Parathyroid adenoma (tissue), 2 donors: ENCODE measurements at regions not wholly inside any gene's neighbourhood (a gene's known extent, or its start where the extent isn't known, plus 50 kb on each side); places are given as distances from the start of the nearest gene placed in this dataset.

ENCODE experiments used
- H2AFZ ChIP-seq: fragments of 300-600 bp; sonication (generic); one replicate; pipeline ENCODE4 v1.7.0; 2017; ENCODE audit warnings: antibody characterized with exemption, mild to moderate bottlenecking
- H3K27ac ChIP-seq: fragments of 300-600 bp; sonication (generic); one replicate; pipeline ENCODE4 v1.7.0; 2017
- H3K27me3 ChIP-seq: fragments of 300-600 bp; sonication (generic); one replicate; pipeline ENCODE4 v1.7.0; 2017; ENCODE audit warnings: low read length; ENCODE audit not compliant: control insufficient read depth, insufficient read depth
- H3K36me3 ChIP-seq: fragments of 300-600 bp; sonication (generic); one replicate; pipeline ENCODE4 v1.7.0; 2017; ENCODE audit warnings: low read length; ENCODE audit not compliant: control insufficient read depth, insufficient read depth
- H3K4me1 ChIP-seq: fragments of 300-600 bp; sonication (generic); one replicate; pipeline ENCODE4 v1.7.0; 2017; ENCODE audit warnings: control low read depth
- H3K4me2 ChIP-seq: fragments of 300-600 bp; sonication (generic); one replicate; pipeline ENCODE4 v1.7.0; 2017; ENCODE audit warnings: low read length
- H3K4me3 ChIP-seq: fragments of 300-600 bp; sonication (generic); one replicate; pipeline ENCODE4 v1.7.0; 2017; ENCODE audit warnings: low read depth, low read length
- H3K79me2 ChIP-seq: fragments of 300-600 bp; sonication (generic); one replicate; pipeline ENCODE4 v1.7.0; 2017; ENCODE audit warnings: control low read depth
- H3K9ac ChIP-seq: fragments of 300-600 bp; sonication (generic); one replicate; pipeline ENCODE4 v1.7.0; 2017; ENCODE audit warnings: mild to moderate bottlenecking
- H3K9me3 ChIP-seq: fragments of 300-600 bp; sonication (generic); one replicate; pipeline ENCODE4 v1.7.0; 2017; ENCODE audit warnings: low read length; ENCODE audit not compliant: control insufficient read depth
- TF ChIP-seq, protein P1 (sequence below): fragments of 300-600 bp; sonication (generic); IDR thresholded peaks from one replicate; pipeline ENCODE4 v1.7.0; 2017; ENCODE audit warnings: antibody characterized with exemption, mild to moderate bottlenecking
- donor health status: primary hyperparathyroidism.

DNA sequence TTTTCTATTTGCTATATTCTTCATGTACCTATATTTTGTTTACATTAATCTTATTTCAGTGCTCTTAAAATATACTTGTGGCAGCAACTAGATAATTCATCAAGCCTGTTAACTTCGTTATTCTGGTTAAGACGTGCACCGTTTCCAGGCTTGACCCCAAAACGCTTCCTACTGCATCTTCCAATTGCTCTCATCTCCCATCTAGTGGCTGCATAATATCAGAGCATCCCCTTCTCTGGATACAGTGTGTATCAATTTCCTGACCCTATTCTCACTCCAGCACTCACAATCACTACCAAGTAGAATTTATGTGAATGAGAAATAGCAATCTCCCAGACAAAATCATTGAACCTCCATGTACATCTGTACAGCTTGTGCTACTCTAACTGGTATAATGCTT is 1280.3 kb upstream of the B3GALT2 start:
- Histone ChIP-seq H3K36me3 (no peaks in the 10 kb centered on the region), H3K9me3 (no peaks in the 10 kb centered on the region), H3K27ac (no peak overlapping the region), H3K9ac (no peak overlapping the region), H2AFZ (no peak overlapping the region), H3K27me3 (no peaks in the 10 kb centered on the region), H3K4me3 (no peak overlapping the region), H3K4me2 (no peak overlapping the region), H3K79me2 (no peaks in the 10 kb centered on the region), H3K4me1 (no peaks in the 10 kb centered on the region)
- TF ChIP-seq, protein P1, sequence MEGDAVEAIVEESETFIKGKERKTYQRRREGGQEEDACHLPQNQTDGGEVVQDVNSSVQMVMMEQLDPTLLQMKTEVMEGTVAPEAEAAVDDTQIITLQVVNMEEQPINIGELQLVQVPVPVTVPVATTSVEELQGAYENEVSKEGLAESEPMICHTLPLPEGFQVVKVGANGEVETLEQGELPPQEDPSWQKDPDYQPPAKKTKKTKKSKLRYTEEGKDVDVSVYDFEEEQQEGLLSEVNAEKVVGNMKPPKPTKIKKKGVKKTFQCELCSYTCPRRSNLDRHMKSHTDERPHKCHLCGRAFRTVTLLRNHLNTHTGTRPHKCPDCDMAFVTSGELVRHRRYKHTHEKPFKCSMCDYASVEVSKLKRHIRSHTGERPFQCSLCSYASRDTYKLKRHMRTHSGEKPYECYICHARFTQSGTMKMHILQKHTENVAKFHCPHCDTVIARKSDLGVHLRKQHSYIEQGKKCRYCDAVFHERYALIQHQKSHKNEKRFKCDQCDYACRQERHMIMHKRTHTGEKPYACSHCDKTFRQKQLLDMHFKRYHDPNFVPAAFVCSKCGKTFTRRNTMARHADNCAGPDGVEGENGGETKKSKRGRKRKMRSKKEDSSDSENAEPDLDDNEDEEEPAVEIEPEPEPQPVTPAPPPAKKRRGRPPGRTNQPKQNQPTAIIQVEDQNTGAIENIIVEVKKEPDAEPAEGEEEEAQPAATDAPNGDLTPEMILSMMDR: no peak

DNA sequence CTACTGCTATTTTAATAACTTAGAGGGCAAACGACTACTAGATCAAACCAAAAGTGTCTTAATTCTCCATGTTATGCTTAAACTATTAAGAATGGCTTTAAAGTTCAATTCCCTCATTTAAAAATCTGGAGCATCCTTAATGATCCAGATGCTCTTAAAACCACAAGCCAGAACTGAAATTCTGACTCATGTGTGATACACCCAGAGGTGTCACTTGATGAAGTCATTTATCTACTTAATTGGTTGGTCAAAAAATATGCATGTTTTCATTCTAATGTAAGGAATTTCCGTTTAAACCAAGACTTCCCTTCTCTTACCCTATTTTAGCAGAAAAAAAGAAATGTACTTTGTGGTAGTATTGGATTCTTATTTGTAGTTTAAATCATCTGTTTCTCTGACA is 1261.2 kb upstream of the B3GALT2 start:
- TF ChIP-seq, protein P1: no peak
- Histone ChIP-seq H3K9me3 (no peaks in the 10 kb centered on the region), H3K79me2 (no peaks in the 10 kb centered on the region), H3K9ac (no peak overlapping the region), H3K4me1 (no peaks in the 10 kb centered on the region), H3K27me3 (no peaks in the 10 kb centered on the region), H3K4me3 (no peak overlapping the region), H2AFZ (no peak overlapping the region), H3K4me2 (no peak overlapping the region), H3K36me3 (no peaks in the 10 kb centered on the region), H3K27ac (no peak overlapping the region)

DNA sequence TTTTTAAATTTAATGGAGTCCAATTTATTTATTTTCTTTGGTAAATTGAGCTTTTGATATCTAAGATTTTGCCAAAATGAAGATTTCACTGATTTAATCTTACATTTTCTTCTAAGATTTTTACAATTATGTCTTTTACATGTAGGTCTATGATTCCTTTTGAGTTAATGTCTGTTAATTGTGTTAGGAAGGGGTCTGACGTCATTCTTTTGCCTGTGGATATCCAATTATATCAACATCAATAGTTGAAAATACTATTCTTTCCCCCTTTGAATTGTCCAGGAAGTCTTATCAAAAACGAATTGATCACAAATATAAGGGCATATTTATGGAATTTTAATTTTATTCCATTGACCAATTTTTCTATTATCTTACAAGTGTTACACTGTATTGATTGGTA is 1258.8 kb upstream of the B3GALT2 start:
- H3K9ac ChIP-seq: no peak overlapping the region
- TF ChIP-seq, protein P1: no peak
- no peaks in the 10 kb centered on the region for H3K4me1 ChIP-seq
- no peaks in the 10 kb centered on the region for H3K27me3 ChIP-seq
- H3K4me2 ChIP-seq: no peak overlapping the region
- no peak overlapping the region for H3K4me3 ChIP-seq
- H2AFZ ChIP-seq: no peak overlapping the region
- no peaks in the 10 kb centered on the region for H3K9me3 ChIP-seq
- H3K27ac ChIP-seq: no peak overlapping the region
- no peaks in the 10 kb centered on the region for H3K36me3 ChIP-seq
- H3K79me2 ChIP-seq: no peaks in the 10 kb centered on the region

DNA sequence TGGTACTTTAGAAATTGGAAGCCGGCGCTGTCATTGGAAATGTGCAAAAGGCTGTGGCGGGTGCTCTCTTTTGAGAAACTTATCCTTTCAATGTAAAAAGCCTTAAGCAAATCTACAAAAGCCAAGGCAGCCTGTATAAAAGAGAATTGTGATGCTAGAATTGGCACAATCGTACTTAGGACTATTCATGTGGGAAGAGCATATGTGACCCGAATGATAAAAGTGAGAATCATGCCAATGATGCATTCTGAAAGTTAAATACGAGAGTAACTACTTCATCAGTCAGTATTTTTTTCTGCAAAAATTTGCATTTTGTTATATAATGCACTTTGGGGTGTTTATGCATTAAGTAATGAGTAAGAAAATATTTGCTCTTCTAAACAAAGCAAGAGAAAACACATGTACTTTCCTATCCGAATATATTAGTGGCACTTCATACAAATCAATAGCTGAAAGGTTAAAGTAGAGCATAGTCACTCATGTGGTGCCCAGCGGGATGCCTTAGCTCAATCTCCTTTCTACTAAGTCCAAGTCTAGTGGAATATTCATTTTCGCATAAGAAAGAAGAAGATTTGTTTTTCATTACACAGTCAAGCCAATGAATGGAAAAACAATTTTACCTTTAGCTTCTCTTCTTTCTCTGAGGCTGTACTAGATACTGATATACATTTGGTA is 1256.6 kb upstream of the B3GALT2 start:
- H3K27ac ChIP-seq: no peak overlapping the region
- H3K4me3 ChIP-seq: no peak overlapping the region
- H3K9me3 ChIP-seq: no peaks in the 10 kb centered on the region
- TF ChIP-seq, protein P1: no peak
- H2AFZ ChIP-seq: no peak overlapping the region
- H3K9ac ChIP-seq: no peak overlapping the region
- no peaks in the 10 kb centered on the region for H3K36me3 ChIP-seq
- no peaks in the 10 kb centered on the region for H3K4me1 ChIP-seq
- H3K4me2 ChIP-seq: no peak overlapping the region
- H3K27me3 ChIP-seq: no peaks in the 10 kb centered on the region
- no peaks in the 10 kb centered on the region for H3K79me2 ChIP-seq

DNA sequence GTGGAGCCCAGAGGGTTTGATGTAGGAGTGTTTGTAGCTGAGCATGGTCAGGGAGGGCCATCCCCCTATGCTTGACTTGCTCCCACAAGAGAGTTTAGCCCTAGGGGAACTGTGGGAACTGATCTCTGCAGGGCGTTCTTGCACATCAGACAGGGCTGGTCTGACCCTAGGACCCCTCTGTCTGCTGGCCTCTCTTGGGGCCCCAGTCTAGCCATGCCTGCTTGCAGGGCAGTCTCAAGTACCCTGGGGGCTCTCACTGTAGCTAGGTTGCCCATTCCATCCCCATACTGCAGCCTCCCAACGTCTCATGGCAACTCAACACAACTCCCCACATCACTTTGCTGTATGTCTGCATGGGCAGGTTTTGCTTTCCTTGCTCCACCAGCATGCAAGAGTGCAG is 1250.7 kb upstream of the B3GALT2 start:
- H3K4me1 ChIP-seq: no peaks in the 10 kb centered on the region
- H3K9ac ChIP-seq: no peak overlapping the region
- no peak overlapping the region for H3K4me2 ChIP-seq
- H2AFZ ChIP-seq: no peak overlapping the region
- no peaks in the 10 kb centered on the region for H3K36me3 ChIP-seq
- no peak overlapping the region for H3K27ac ChIP-seq
- H3K4me3 ChIP-seq: no peak overlapping the region
- no peaks in the 10 kb centered on the region for H3K9me3 ChIP-seq
- TF ChIP-seq, protein P1: no peak
- no peaks in the 10 kb centered on the region for H3K27me3 ChIP-seq
- no peaks in the 10 kb centered on the region for H3K79me2 ChIP-seq
